Astrocyte (in vitro differentiated cells and primary cell): ENCODE measurements at regions not wholly inside any gene's neighbourhood (a gene's known extent, or its start where the extent isn't known, plus 50 kb on each side); places are given as distances from the start of the nearest gene placed in this dataset.

Experiments used
- DNase-seq: peaks from one replicate; pipeline ENCODE4 v3.0.0-alpha.2; 2010; ENCODE audit warnings: low read depth
- FAIRE-seq: peaks from 2 replicates; lab custom pipeline; 2011; peaks lifted over from hg19 to GRCh38; lab: Jason Lieb, UNC
- H2AFZ ChIP-seq: 2 replicates; pipeline ENCODE4 v1.6.0; 2012; ENCODE audit warnings: low read depth, low read length, inconsistent platforms
- H3K27ac ChIP-seq: 2 replicates; pipeline ENCODE4 v1.5.1; 2011; ENCODE audit warnings: low read depth, low read length, inconsistent platforms
- H3K27me3 ChIP-seq: 2 replicates; pipeline ENCODE4 v1.6.0; 2011; ENCODE audit warnings: low read length, inconsistent platforms; ENCODE audit not compliant: insufficient read depth
- H3K36me3 ChIP-seq: 2 replicates; pipeline ENCODE4 v1.5.1; 2011; ENCODE audit warnings: low read length, inconsistent platforms; ENCODE audit not compliant: insufficient read depth
- H3K4me1 ChIP-seq: 2 replicates; pipeline ENCODE4 v1.5.1; 2011; ENCODE audit warnings: low read length, inconsistent platforms; ENCODE audit not compliant: insufficient read depth
- H3K4me2 ChIP-seq: 2 replicates; pipeline ENCODE4 v1.6.0; 2012; ENCODE audit warnings: low read length, inconsistent platforms
- H3K4me3 ChIP-seq: 2 replicates; pipeline ENCODE4 v1.5.1; 2011; ENCODE audit warnings: low read depth, mild to moderate bottlenecking, low read length, inconsistent platforms; ENCODE audit not compliant: insufficient read depth
- H3K79me2 ChIP-seq: 2 replicates; pipeline ENCODE4 v1.6.0; 2012; ENCODE audit warnings: mild to moderate bottlenecking, low read length, inconsistent platforms; ENCODE audit not compliant: insufficient read depth
- H3K9ac ChIP-seq: 2 replicates; pipeline ENCODE4 v1.6.0; 2012; ENCODE audit warnings: mild to moderate bottlenecking, low read length, inconsistent platforms
- H3K9me3 ChIP-seq: 2 replicates; pipeline ENCODE4 v1.5.1; 2012; ENCODE audit warnings: low read depth, mild to moderate bottlenecking, low read length, inconsistent platforms; ENCODE audit not compliant: insufficient read depth
- H4K20me1 ChIP-seq: 2 replicates; pipeline ENCODE4 v1.6.0; 2012; ENCODE audit warnings: low read length, inconsistent platforms; ENCODE audit not compliant: insufficient read depth
- H3K27ac Mint-ChIP-seq: one replicate; pipeline ENCODE4 v1.8.0; 2021; ENCODE audit warnings: mild to moderate bottlenecking, mixed read lengths; ENCODE audit not compliant: unreplicated experiment
- H3K27me3 Mint-ChIP-seq: one replicate; pipeline ENCODE4 v1.8.0; 2021; ENCODE audit warnings: low read depth, mixed read lengths; ENCODE audit not compliant: unreplicated experiment
- H3K36me3 Mint-ChIP-seq: one replicate; pipeline ENCODE4 v1.8.0; 2021; ENCODE audit warnings: low read depth, mixed read lengths; ENCODE audit not compliant: unreplicated experiment
- H3K4me1 Mint-ChIP-seq: one replicate; pipeline ENCODE4 v1.8.0; 2021; ENCODE audit warnings: low read depth, mixed read lengths; ENCODE audit not compliant: unreplicated experiment
- H3K4me3 Mint-ChIP-seq: one replicate; pipeline ENCODE4 v1.8.0; 2021; ENCODE audit warnings: mild to moderate bottlenecking, moderate library complexity, mixed read lengths; ENCODE audit not compliant: unreplicated experiment
- H3K9me3 Mint-ChIP-seq: one replicate; pipeline ENCODE4 v1.8.0; 2021; ENCODE audit warnings: mild to moderate bottlenecking, mixed read lengths; ENCODE audit not compliant: unreplicated experiment
- CTCF ChIP-seq: IDR thresholded peaks from 2 replicates; pipeline ENCODE4 v1.5.1; 2011; ENCODE audit warnings: low read depth, mild to moderate bottlenecking, inconsistent platforms, low read length, moderate library complexity; ENCODE audit not compliant: insufficient read depth
- EZH2 ChIP-seq: IDR thresholded peaks from 2 replicates; pipeline ENCODE4 v1.6.1; 2012; ENCODE audit warnings: mild to moderate bottlenecking, low read length, inconsistent platforms; ENCODE audit not compliant: insufficient read depth

GRCh38 chr2:16137080-16137755 lies 196.9 kb downstream of the MYCN start:
- Mint-ChIP-seq H3K36me3 (no peaks in the 10 kb centered on the region), H3K9me3 (no peaks in the 10 kb centered on the region), H3K27ac (no peak overlapping the region), H3K27me3 (no peaks in the 10 kb centered on the region), H3K4me1 (peaks cover 5% of the 10 kb centered on the region), H3K4me3 (no peak overlapping the region)
- no peaks in the 10 kb centered on the region for H3K79me2 ChIP-seq
- H3K36me3 ChIP-seq = no peaks in the 10 kb centered on the region
- DNase-seq (no peak), FAIRE-seq (no peak)
- H2AFZ ChIP-seq = no peak overlapping the region
- TF ChIP-seq CTCF (no peak), EZH2 (no peak)
- no peak overlapping the region for H3K4me3 ChIP-seq
- peaks cover 2% of the 10 kb centered on the region for H3K9me3 ChIP-seq
- H3K9ac ChIP-seq = no peak overlapping the region
- H4K20me1 ChIP-seq = no peaks in the 10 kb centered on the region
- no peak overlapping the region for H3K27ac ChIP-seq
- H3K4me1 ChIP-seq = no peaks in the 10 kb centered on the region
- H3K27me3 ChIP-seq = no peaks in the 10 kb centered on the region
- H3K4me2 ChIP-seq = no peak overlapping the region

- Histone ChIP-seq H3K36me3 (no peaks in the 10 kb centered on the region), H3K79me2 (no peaks in the 10 kb centered on the region), H3K4me3 (no peak overlapping the region), H3K27me3 (no peaks in the 10 kb centered on the region), H2AFZ (no peak overlapping the region), H4K20me1 (no peaks in the 10 kb centered on the region), H3K9me3 (peaks cover 2% of the 10 kb centered on the region), H3K9ac (no peak overlapping the region), H3K4me2 (no peak overlapping the region), H3K27ac (no peak overlapping the region), H3K4me1 (no peaks in the 10 kb centered on the region)
- FAIRE-seq (no peak), DNase-seq (no peak)
- TF ChIP-seq EZH2 = no peak
- no peak for TF ChIP-seq CTCF
- no peaks in the 10 kb centered on the region for H3K36me3 Mint-ChIP-seq
- no peaks in the 10 kb centered on the region for H3K9me3 Mint-ChIP-seq
- H3K4me1 Mint-ChIP-seq = peaks cover 5% of the 10 kb centered on the region
- no peak overlapping the region for H3K27ac Mint-ChIP-seq
- no peaks in the 10 kb centered on the region for H3K27me3 Mint-ChIP-seq
- no peak overlapping the region for H3K4me3 Mint-ChIP-seq
These were observed 196.2 kb downstream of the MYCN start for GRCh38 chr2:16136461-16137035.

GRCh38 chr2:16135913-16136310 lies 195.6 kb downstream of the MYCN start:
- H3K4me1 Mint-ChIP-seq = peaks cover 5% of the 10 kb centered on the region
- Histone ChIP-seq H3K27ac (no peak overlapping the region), H3K9ac (no peak overlapping the region), H3K4me2 (no peak overlapping the region), H3K79me2 (no peaks in the 10 kb centered on the region), H3K9me3 (peaks cover 2% of the 10 kb centered on the region), H3K4me1 (no peaks in the 10 kb centered on the region), H3K27me3 (no peaks in the 10 kb centered on the region), H3K36me3 (no peaks in the 10 kb centered on the region), H3K4me3 (no peak overlapping the region), H2AFZ (no peak overlapping the region), H4K20me1 (no peaks in the 10 kb centered on the region)
- DNase-seq (no peak), FAIRE-seq (no peak)
- H3K36me3 Mint-ChIP-seq = no peaks in the 10 kb centered on the region
- no peaks in the 10 kb centered on the region for H3K9me3 Mint-ChIP-seq
- H3K27ac Mint-ChIP-seq = peak overlapping the region; percentile 54
- no peak for TF ChIP-seq EZH2
- no peaks in the 10 kb centered on the region for H3K27me3 Mint-ChIP-seq
- H3K4me3 Mint-ChIP-seq = no peak overlapping the region
